K562 (cell line): ENCODE measurements at regions not wholly inside any gene's neighbourhood (a gene's known extent, or its start where the extent isn't known, plus 50 kb on each side); places are given as distances from the start of the nearest gene placed in this dataset.

Experiments used
- POLR2A ChIP-seq: fragments of 450-650 bp; conservative IDR thresholded peaks from 2 replicates; pipeline ENCODE4 v1.6.1; 2016
- SMARCE1 ChIP-seq: fragments of 450-650 bp; IDR thresholded peaks from 2 replicates; pipeline ENCODE4 v1.7.1; 2016; ENCODE audit warnings: mild to moderate bottlenecking
- ZBTB40 ChIP-seq, 2 experiments: fragments of 450-650 bp in 1 of 2; sonication (generic) in 1 of 2; formaldehyde crosslinking in 1 of 2; IDR thresholded peaks; 2 replicates each; pipeline versions ENCODE4 v1.7.1 to v1.9.0; 2016 to 2022; ENCODE audit warnings: inconsistent platforms in 1 of 2, mild to moderate bottlenecking in 1 of 2, missing genetic modification reagents in 1 of 2

- TF ChIP-seq POLR2A (no peak), ZBTB40 (IDR thresholded peaks at IDR 0.05) (no peak), ZBTB40 (CRISPR knock-in tag; IDR thresholded peaks at IDR 0.05) (no peak), SMARCE1 (no peak)
Measured at GRCh38 chr13:72149701-72150100, 282.7 kb upstream of the DACH1 start.
